ENCODE measurements at regions not wholly inside any gene's neighbourhood (a gene's known extent, or its start where the extent isn't known, plus 50 kb on each side); places are given as distances from the start of the nearest gene placed in this dataset.

DNA sequence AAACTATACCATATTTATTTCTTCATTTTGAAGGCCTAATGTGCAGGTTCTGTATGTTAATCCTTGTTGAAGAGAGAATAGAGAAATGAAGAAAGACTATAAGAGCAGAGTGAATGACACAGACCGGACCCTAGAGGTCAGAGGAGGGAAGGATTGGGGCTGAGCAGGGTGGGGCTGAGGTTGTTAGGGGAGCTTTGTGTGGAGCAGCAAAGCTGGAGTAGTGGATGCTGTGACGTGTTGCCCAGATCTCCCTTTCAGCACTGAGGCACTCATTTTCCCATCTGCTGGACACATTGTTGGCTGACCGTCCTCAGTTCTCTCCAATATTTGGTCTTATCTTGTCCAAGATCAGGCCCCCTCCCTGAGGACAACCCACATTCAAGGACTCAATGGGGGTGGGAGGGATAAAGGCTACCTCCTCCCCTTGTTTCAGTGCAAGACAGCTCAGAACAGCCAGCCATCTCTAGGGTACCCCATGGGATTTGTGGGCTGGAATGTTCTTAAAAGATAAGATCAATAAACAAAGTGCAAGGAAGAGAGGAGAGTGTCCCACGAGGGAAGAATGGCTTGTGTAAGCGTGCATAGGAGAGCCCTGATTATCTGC is 143.6 kb downstream of the TDRD15 start:
- intact Hi-C loops (cut with DNase I), result no loop called here
- H3K9me3 ChIP-seq, result no peaks in the 10 kb centered on the region
- DNase-seq (no peak), ATAC-seq (no peak)
- no peak for TF ChIP-seq CTCF (IDR thresholded peaks at IDR 0.05)
- H3K27ac ChIP-seq, result no peak overlapping the region
- H3K4me3 ChIP-seq, result no peak overlapping the region
- no peaks in the 10 kb centered on the region for H3K27me3 ChIP-seq
- no peaks in the 10 kb centered on the region for H3K4me1 ChIP-seq
- H3K36me3 ChIP-seq, result no peaks in the 10 kb centered on the region

DNA sequence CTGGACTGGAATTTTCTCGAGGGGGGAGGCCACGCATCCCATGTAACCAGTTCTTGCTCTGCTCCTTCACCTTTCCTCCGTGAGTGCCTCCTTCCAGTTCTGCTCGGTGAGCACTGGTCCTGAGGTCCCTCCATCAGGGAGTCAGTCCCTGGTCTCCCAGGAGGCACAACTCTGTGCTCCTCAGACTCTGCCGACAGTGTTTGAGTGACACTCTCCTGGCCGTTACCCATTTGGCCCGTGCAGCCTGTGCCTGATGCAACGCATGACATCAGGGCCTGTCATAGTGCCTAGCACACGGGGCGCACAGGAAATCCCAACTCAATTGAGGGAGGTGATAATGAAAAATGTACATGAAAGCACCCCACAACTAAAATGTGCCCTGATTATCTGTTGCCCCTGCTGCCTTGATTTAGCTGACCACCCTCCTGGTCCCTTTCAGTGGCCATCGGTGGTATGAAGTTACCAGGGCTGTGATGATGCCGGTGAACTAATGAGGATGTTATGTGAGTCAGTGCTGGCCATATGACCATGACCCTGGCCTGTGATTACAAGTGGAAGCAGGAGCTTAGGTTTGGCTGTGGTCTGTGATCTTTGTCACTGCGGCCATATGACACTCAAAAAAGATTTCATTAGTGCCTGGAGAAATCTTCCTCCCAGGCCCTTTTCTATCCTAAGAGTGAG is 144.6 kb downstream of the TDRD15 start:
- H3K27me3 ChIP-seq, result no peaks in the 10 kb centered on the region
- no peak for TF ChIP-seq CTCF (IDR thresholded peaks at IDR 0.05)
- H3K4me1 ChIP-seq, result no peaks in the 10 kb centered on the region
- H3K9me3 ChIP-seq, result no peaks in the 10 kb centered on the region
- no peaks in the 10 kb centered on the region for H3K36me3 ChIP-seq
- H3K27ac ChIP-seq, result no peak overlapping the region
- ATAC-seq (no peak), DNase-seq (no peak)
- intact Hi-C loops (cut with DNase I), result no loop called here
- no peak overlapping the region for H3K4me3 ChIP-seq

GRCh38 chr2:21268878-21269224 is 145.1 kb downstream of the TDRD15 start:
- intact Hi-C loops (cut with DNase I), result no loop called here
- no peak for ATAC-seq

GRCh38 chr2:21269382-21269781 is 145.6 kb downstream of the TDRD15 start:
- H3K36me3 ChIP-seq, result no peaks in the 10 kb centered on the region
- H3K27me3 ChIP-seq, result no peaks in the 10 kb centered on the region
- no peak overlapping the region for H3K27ac ChIP-seq
- no peak overlapping the region for H3K4me3 ChIP-seq
- DNase-seq (no peak), ATAC-seq (no peak)
- no peak for TF ChIP-seq CTCF (IDR thresholded peaks at IDR 0.05)
- no peaks in the 10 kb centered on the region for H3K9me3 ChIP-seq
- intact Hi-C loops (cut with DNase I), result no loop called here
- no peaks in the 10 kb centered on the region for H3K4me1 ChIP-seq

More at GRCh38 chr2:21268878-21269224, 145.1 kb downstream of the TDRD15 start:
- H3K4me1 ChIP-seq, result no peaks in the 10 kb centered on the region
- H3K4me3 ChIP-seq, result no peak overlapping the region
- no peak for TF ChIP-seq CTCF (IDR thresholded peaks at IDR 0.05)
- no peaks in the 10 kb centered on the region for H3K9me3 ChIP-seq
- no peak overlapping the region for H3K27ac ChIP-seq
- H3K36me3 ChIP-seq, result no peaks in the 10 kb centered on the region
- DNase-seq, result no peak
- H3K27me3 ChIP-seq, result no peaks in the 10 kb centered on the region

- Histone ChIP-seq H3K27me3 (no peaks in the 10 kb centered on the region), H3K9me3 (no peaks in the 10 kb centered on the region), H3K27ac (no peak overlapping the region), H3K36me3 (no peaks in the 10 kb centered on the region), H3K4me3 (no peak overlapping the region), H3K4me1 (no peaks in the 10 kb centered on the region)
- intact Hi-C loops (cut with DNase I), result no loop called here
- DNase-seq (no peak), ATAC-seq (no peak)
- TF ChIP-seq CTCF (IDR thresholded peaks at IDR 0.05), result no peak
Observed at GRCh38 chr2:21270083-21270491, 146.3 kb downstream of the TDRD15 start.
